Endothelial cell of umbilical vein (primary cell): ENCODE measurements at regions not wholly inside any gene's neighbourhood (a gene's known extent, or its start where the extent isn't known, plus 50 kb on each side); places are given as distances from the start of the nearest gene placed in this dataset.

ENCODE experiments used
- CTCF ChIP-seq, 2 donors: IDR thresholded peaks; 1 replicate in 1 of 2; 2 replicates in 1 of 2; pipeline ENCODE4 v1.5.1; 2011; ENCODE audit warnings: low read length in 2 of 2, mild to moderate bottlenecking in 2 of 2, moderate library complexity in 2 of 2, control low read depth in 1 of 2, inconsistent platforms in 1 of 2, low read depth in 1 of 2; ENCODE audit not compliant: insufficient read depth in 1 of 2; ENCODE audit errors: extremely low read depth in 1 of 2
- EZH2 ChIP-seq: IDR thresholded peaks from 2 replicates; pipeline ENCODE4 v1.6.1; 2012; ENCODE audit warnings: borderline replicate concordance, low read depth, mild to moderate bottlenecking, moderate library complexity, low read length, inconsistent platforms; ENCODE audit not compliant: severe bottlenecking
- FOS ChIP-seq: IDR thresholded peaks from 2 replicates; pipeline ENCODE4 v1.6.1; 2011; ENCODE audit warnings: mild to moderate bottlenecking, low read length, moderate library complexity, borderline replicate concordance; ENCODE audit not compliant: insufficient read depth
- JUN ChIP-seq: IDR thresholded peaks from 2 replicates; pipeline ENCODE4 v1.6.1; 2011; ENCODE audit warnings: borderline replicate concordance, low read depth; ENCODE audit not compliant: insufficient read length, insufficient read depth
- POLR2A ChIP-seq: IDR thresholded peaks from 2 replicates; pipeline ENCODE4 v1.6.1; 2012; ENCODE audit warnings: low read depth, mild to moderate bottlenecking, control low read depth, low read length
- POLR2AphosphoS5 ChIP-seq: IDR thresholded peaks from 2 replicates; pipeline ENCODE4 v1.6.1; 2012; ENCODE audit warnings: low read depth, mild to moderate bottlenecking, control low read depth, low read length, moderate library complexity; ENCODE audit not compliant: insufficient read depth
- TF ChIP-seq, protein P1 (sequence below): IDR thresholded peaks from 2 replicates; pipeline ENCODE4 v1.6.1; 2011; ENCODE audit not compliant: insufficient read depth, insufficient read length

DNA sequence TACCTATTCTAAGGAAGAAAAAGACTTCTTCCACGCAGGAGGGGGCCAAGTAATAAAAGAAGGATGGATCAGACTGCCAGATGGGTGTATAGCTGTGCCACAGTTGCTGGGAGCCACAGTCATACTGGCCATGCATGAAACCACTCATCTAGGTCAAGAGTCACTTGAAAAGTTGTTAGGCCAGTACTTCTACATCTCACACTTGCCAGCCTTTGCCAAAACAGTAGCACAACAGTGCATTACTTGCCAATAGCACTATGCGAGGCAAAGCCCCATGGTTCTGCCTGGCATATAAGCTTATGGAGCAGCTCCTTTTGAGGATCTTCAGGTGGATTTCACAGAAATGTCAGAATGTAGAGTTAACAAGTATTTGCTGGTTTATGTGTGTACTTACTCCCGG lies 735.0 kb downstream of the NLGN4Y start:
- TF ChIP-seq CTCF (IDR thresholded peaks at IDR 0.05; ENCODE audit: extremely low read depth in 1 of 2, insufficient read depth in 1 of 2, low read depth in 1 of 2, low read length in 2 of 2) (no peak), POLR2AphosphoS5 (no peak), FOS (no peak), POLR2A (no peak), EZH2 (no peak), JUN (no peak)
- TF ChIP-seq, protein P1, sequence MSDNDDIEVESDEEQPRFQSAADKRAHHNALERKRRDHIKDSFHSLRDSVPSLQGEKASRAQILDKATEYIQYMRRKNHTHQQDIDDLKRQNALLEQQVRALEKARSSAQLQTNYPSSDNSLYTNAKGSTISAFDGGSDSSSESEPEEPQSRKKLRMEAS: no peak
